Muscle layer of colon (tissue), 2 donors: ENCODE measurements at regions not wholly inside any gene's neighbourhood (a gene's known extent, or its start where the extent isn't known, plus 50 kb on each side); places are given as distances from the start of the nearest gene placed in this dataset.

Experiments used
- H3K27ac ChIP-seq: one replicate; pipeline ENCODE4 v1.7.0; 2013; ENCODE audit warnings: low read depth, mild to moderate bottlenecking, low read length, moderate library complexity
- H3K27me3 ChIP-seq, 2 donors: one replicate each; pipeline ENCODE4 v1.7.0; 2013; ENCODE audit warnings: low read length in 2 of 2, mild to moderate bottlenecking in 2 of 2; ENCODE audit not compliant: insufficient read depth in 2 of 2, control insufficient read depth in 1 of 2
- H3K36me3 ChIP-seq: one replicate; pipeline ENCODE4 v1.7.0; 2013; ENCODE audit warnings: mild to moderate bottlenecking, low read length; ENCODE audit not compliant: insufficient read depth
- H3K4me1 ChIP-seq: one replicate; pipeline ENCODE4 v1.7.0; 2013; ENCODE audit warnings: mild to moderate bottlenecking, low read length; ENCODE audit not compliant: insufficient read depth
- H3K4me3 ChIP-seq, 2 donors: one replicate each; pipeline ENCODE4 v1.7.0; 2013; ENCODE audit warnings: low read length in 2 of 2, low read depth in 1 of 2, mild to moderate bottlenecking in 1 of 2, moderate library complexity in 1 of 2
- H3K9ac ChIP-seq: one replicate; pipeline ENCODE4 v1.7.0; 2013; ENCODE audit warnings: low read length
- H3K9me3 ChIP-seq: one replicate; pipeline ENCODE4 v1.7.0; 2013; ENCODE audit warnings: mild to moderate bottlenecking, low read length
- donor health status: abdominal sarcoma.
- donor health status: Adenocarcinoma of cecum.

GRCh38 chr7:391961-392524 is 102.1 kb downstream of the FOXL3 start:
- Histone ChIP-seq H3K27ac (no peak overlapping the region), H3K9ac (no peak overlapping the region), H3K27me3 (no peaks in the 10 kb centered on the region), H3K4me1 (no peaks in the 10 kb centered on the region), H3K36me3 (no peaks in the 10 kb centered on the region), H3K9me3 (no peaks in the 10 kb centered on the region), H3K4me3 (no peak overlapping the region)

- Histone ChIP-seq H3K4me1 (no peaks in the 10 kb centered on the region), H3K9me3 (no peaks in the 10 kb centered on the region), H3K27ac (no peak overlapping the region), H3K36me3 (no peaks in the 10 kb centered on the region), H3K9ac (no peak overlapping the region), H3K27me3 (no peaks in the 10 kb centered on the region), H3K4me3 (no peak overlapping the region)
Measured at GRCh38 chr7:392822-393221, 102.9 kb downstream of the FOXL3 start.

- Histone ChIP-seq H3K4me3 (no peak overlapping the region), H3K9me3 (no peaks in the 10 kb centered on the region), H3K9ac (no peak overlapping the region), H3K4me1 (no peaks in the 10 kb centered on the region), H3K27ac (no peak overlapping the region), H3K36me3 (no peaks in the 10 kb centered on the region), H3K27me3 (no peaks in the 10 kb centered on the region)
Measured at GRCh38 chr7:395643-396042, 105.7 kb downstream of the FOXL3 start.

- H3K9me3 ChIP-seq, result no peaks in the 10 kb centered on the region
- H3K9ac ChIP-seq, result no peak overlapping the region
- no peaks in the 10 kb centered on the region for H3K36me3 ChIP-seq
- no peaks in the 10 kb centered on the region for H3K4me1 ChIP-seq
- no peaks in the 10 kb centered on the region for H3K27me3 ChIP-seq
- H3K4me3 ChIP-seq, result no peak overlapping the region
- no peak overlapping the region for H3K27ac ChIP-seq
Measured at GRCh38 chr7:398888-399287, 108.9 kb downstream of the FOXL3 start.

- Histone ChIP-seq H3K4me3 (no peak overlapping the region), H3K9ac (no peak overlapping the region), H3K4me1 (no peaks in the 10 kb centered on the region), H3K27ac (no peak overlapping the region), H3K36me3 (no peaks in the 10 kb centered on the region), H3K9me3 (no peaks in the 10 kb centered on the region), H3K27me3 (no peaks in the 10 kb centered on the region)
Measured at GRCh38 chr7:400901-401485, 111.0 kb downstream of the FOXL3 start.

GRCh38 chr7:401495-401894 is 111.5 kb downstream of the FOXL3 start:
- Histone ChIP-seq H3K4me3 (no peak overlapping the region), H3K27me3 (no peaks in the 10 kb centered on the region), H3K9me3 (no peaks in the 10 kb centered on the region), H3K9ac (no peak overlapping the region), H3K36me3 (no peaks in the 10 kb centered on the region), H3K4me1 (no peaks in the 10 kb centered on the region), H3K27ac (no peak overlapping the region)

- H3K27ac ChIP-seq, result no peak overlapping the region
- no peak overlapping the region for H3K4me3 ChIP-seq
- no peaks in the 10 kb centered on the region for H3K4me1 ChIP-seq
- H3K36me3 ChIP-seq, result no peaks in the 10 kb centered on the region
- H3K9ac ChIP-seq, result no peak overlapping the region
- H3K9me3 ChIP-seq, result no peaks in the 10 kb centered on the region
- peaks cover 0 to 6% of the 10 kb centered on the region in 2 donors for H3K27me3 ChIP-seq
Measured at GRCh38 chr7:404812-405488, 114.7 kb downstream of the PDGFA start.

GRCh38 chr7:405489-406211 is 114.0 kb downstream of the PDGFA start:
- no peaks in the 10 kb centered on the region for H3K36me3 ChIP-seq
- H3K4me3 ChIP-seq, result no peak overlapping the region
- peaks cover 0 to 12% of the 10 kb centered on the region in 2 donors for H3K27me3 ChIP-seq
- H3K9ac ChIP-seq, result no peak overlapping the region
- no peaks in the 10 kb centered on the region for H3K4me1 ChIP-seq
- no peak overlapping the region for H3K27ac ChIP-seq
- H3K9me3 ChIP-seq, result no peaks in the 10 kb centered on the region

GRCh38 chr7:407721-408539 is 111.7 kb downstream of the PDGFA start:
- no peaks in the 10 kb centered on the region for H3K4me1 ChIP-seq
- peaks cover 0 to 12% of the 10 kb centered on the region in 2 donors for H3K27me3 ChIP-seq
- H3K36me3 ChIP-seq, result no peaks in the 10 kb centered on the region
- H3K9ac ChIP-seq, result no peak overlapping the region
- H3K4me3 ChIP-seq, result no peak overlapping the region
- no peaks in the 10 kb centered on the region for H3K9me3 ChIP-seq
- no peak overlapping the region for H3K27ac ChIP-seq

- H3K27ac ChIP-seq, result no peak overlapping the region
- no peaks in the 10 kb centered on the region for H3K9me3 ChIP-seq
- no peak overlapping the region for H3K9ac ChIP-seq
- H3K36me3 ChIP-seq, result no peaks in the 10 kb centered on the region
- H3K4me1 ChIP-seq, result no peaks in the 10 kb centered on the region
- peaks cover 0 to 12% of the 10 kb centered on the region in 2 donors for H3K27me3 ChIP-seq
- H3K4me3 ChIP-seq, result no peak overlapping the region
Measured at GRCh38 chr7:408751-409311, 110.8 kb downstream of the PDGFA start.
